NCI-H748 treated with DMSO at 0.1 percent for 48 hours (cell line): ENCODE measurements at regions not wholly inside any gene's neighbourhood (a gene's known extent, or its start where the extent isn't known, plus 50 kb on each side); places are given as distances from the start of the nearest gene placed in this dataset.
A peak's percentile ranks its signal among the peaks of the same experiment; 100 is the strongest.

Source experiments
- DNase-seq: peaks from one replicate; lab custom pipeline; 2025; lab: John Stamatoyannopoulos, UW

DNA sequence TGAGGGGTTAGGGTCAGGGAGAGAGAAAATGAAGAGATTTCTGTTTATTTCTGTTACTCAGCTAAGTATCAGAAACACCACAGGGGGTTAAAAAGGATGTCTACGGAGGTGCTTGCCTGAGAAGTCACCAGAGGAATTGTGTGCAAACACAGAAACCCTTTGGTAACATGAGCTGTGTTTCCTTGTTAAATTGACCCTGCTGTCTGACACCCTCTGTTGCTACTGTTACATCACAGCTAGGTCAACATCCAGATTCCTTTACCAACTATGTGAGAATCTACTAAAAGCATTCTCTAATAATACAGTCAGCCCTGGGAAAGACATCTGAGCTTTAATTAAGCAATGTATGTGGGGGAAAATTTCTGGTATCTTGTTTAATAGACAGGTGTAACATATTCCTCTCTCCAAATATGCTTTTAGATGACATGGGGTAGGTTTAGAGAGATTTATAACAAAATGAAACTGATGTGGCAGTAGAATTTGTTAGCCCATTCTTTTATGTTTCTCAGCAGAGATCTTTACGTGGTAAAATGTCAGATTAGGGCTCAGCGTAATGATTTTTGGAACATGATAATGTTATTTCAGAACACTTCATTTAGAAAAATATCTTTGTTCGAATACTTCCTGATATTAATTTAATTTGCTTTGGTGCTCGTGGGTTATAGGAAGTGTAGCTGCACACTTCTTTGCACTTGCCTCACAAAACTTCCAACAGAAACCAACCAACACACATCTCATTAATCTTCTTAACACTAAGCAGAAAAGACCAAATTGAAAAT lies 168.0 kb upstream of the AHR start:
- DNase-seq, result no peak

DNA sequence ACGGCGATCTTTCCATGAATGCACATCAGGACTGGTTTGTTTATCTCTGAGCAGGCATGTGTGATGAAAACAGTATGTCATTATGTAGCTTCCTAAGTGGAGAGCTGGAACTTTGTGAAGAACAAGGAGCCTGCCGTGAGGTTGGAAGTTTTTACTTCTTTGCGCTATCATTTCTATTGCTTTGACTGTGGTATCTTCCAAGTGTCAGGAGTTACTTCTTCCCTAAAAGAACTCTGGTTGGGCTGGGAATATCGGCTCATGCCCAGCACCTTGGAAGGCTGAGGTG lies 167.4 kb upstream of the AHR start:
- DNase-seq, result no peak

DNA sequence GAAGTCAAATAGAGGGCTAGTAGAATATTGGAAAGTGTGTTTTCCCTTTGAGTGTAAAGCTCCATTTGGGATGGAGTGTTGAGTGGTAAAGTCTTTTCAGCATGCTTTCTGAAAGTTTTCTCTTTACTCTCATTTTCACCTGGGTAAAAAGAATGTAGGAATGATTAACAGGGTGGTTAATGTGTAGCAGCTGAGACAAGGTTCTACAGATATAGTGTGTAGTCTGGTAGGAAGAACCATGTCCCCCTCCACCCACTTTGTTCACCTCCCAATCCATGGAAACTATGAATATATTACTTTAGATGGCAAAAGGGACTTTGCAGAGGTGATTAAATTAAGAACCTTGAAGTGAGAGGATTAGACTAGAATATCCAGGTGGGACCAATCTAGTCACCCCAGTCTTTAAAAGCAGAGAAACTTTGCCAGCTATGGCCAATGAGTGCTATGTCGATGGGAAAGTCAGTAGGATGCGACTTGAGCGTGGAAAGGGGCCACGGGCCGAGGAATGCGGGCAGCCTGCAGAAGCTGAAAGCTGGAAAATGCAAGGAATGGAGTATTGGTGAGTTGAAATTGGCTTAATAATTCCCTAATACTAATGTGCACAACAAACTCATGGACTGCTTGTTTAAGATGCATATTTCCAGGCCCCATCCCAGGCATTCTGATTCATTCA lies 166.3 kb upstream of the AHR start:
- DNase-seq, result no peak

DNA sequence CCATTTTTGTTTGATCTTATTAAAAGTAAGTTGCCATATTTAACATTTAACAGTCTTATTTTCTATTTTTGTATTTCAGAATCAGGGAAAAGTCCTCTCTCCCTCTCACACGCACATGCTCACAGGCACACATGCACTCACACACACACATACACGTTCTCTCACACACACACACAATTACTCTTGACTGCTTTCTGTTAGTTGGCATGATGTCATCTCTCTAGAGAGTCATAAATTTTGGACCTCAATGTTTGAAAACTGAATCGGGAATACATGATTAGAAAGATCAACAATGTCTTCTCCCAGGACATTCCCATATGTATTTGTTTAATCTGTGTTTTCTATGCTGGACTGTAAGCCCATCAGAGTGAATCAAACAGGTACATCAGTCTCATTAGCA lies 165.7 kb upstream of the AHR start:
- DNase-seq, result no peak

DNA sequence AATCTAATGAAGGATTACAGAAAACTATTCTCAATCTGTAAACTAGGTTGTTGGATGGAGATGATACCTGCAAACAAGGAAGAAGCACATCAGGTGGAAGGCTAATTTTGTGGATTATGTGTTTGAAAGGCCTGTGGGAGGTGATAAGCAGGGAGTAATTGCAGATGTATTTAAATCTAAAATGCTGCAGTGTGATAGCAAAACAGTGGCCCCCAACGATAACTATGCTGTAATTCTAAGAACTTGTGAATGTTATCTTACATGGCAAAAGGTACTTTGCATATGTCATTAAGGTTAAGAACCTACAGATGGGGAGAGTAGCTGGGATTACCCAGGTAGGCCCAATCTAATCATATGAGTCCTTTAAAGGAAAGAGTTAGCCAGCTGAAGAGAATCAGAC lies 164.5 kb upstream of the AHR start:
- DNase-seq, result no peak

DNA sequence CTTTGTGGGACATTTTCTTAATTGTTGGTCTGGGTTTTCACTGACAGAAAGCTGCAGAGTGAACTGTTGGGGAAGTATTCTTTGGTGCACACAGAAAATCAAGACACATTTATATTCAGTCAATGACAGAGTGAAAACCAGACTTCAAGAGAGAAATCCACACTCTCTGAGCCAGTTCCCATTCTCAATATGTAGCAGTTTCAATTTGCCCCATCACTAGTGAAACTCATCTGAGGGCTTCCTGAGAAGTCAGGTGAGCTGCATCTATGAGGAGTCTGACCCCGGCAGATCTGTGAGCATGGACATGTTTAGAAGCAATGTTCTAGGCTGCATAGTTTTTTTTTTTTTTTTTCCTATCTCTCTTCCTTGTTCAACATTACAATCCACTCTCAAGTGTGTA lies 163.7 kb upstream of the AHR start:
- no peak for DNase-seq

DNA sequence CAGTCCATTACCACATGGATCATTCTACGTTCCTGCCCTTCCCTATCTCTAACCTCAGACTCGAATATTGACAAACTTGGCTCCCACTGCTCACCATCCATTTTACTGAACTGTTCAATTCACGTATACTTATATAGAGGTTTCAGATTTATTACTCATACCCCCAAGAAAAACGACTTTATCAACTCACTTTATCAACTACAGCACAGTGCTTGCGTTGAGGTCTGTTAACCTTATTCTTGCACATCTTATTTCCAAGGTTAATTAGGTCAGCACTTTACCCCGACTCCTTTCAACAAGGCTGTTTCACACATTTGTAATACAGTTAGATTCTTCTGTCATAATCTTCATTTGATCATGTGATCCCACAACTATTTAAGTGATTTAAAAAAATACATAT lies 162.3 kb upstream of the AHR start:
- no peak for DNase-seq

DNA sequence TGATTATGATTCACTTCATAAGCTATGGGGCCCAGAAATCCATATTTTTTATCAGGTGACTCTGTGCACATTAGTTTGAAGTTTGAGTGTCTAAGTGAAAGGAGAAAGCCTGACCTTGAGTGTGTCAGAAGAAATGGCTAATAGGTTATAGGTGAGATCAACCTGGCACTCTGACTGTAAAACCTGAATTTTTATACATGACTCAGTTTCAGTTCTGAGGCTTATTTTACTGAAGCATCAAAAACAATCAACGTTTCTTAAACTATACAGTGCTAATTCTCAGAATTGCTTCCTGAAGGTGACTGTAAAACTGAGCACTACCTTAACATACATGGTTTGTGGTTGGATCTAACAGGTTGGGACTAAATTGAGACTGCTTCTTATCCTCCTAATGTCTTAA lies 159.4 kb upstream of the AHR start:
- no peak for DNase-seq

DNA sequence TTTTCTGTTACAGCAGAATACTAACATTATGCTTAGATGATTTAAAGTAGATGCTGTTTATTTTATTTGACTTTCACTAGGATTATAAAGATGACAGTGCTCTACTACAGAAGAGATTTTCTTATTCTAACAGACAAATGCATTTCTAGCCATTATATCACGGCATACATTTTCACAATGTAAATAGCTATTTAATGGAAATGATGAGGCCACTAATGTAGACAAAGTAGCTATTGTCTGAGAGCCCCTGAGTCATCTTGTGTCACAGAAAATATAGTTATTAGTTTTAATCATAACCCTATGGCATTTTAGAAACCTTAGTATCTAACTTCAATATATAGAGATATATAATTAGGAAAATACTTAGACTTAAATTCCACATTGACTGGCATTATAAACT lies 158.0 kb upstream of the AHR start:
- DNase-seq, result no peak

DNA sequence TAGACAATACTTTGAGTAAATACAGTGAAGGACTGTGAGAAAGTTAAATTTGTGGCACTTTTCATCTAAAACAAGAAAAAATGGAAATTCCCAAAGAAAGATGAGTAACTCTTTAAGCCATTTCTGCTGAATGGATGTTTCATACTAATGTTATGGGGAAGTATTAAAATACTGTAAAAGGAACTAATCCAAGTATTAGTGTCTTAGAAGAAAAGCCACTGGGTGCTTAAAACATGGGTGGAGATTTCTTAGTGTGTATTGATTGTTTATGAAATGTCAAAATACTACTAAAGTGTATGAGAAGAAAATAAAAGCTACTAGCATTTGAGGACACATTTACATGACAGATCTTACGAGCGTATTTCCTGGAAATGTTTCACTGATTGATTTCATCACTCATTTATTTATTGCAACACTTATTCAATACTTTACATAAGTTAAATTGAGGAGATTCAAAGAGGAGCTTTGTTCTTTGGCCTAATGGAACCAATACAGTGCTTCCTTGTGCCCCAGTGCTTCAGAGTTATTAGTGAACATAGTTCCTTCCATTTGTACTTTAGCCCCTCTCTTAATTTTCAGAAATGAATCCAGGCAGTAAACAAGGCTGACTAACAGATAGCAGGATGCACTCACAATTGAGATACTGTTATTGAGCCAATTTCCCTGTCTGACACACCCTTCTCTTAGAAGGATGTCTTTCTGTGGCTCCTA lies 155.5 kb upstream of the AHR start:
- no peak for DNase-seq

DNA sequence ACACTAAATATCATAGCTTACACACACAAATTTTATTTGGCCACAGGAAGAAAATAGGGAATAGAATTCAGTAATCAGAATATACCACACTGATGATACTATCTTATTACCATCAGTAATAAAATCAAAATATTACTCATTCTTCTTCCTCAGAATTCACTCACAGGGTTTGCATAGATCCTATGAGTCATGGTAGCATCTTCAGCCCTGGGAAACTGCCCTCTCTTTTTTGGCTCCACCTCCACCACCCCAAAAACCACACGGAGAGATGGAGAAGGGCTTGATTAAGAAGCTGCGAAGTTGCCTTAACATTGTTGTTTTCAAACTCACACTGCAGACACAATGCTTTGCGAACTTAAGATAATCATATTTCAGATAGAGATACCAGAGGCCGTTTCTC lies 154.1 kb upstream of the AHR start:
- no peak for DNase-seq

DNA sequence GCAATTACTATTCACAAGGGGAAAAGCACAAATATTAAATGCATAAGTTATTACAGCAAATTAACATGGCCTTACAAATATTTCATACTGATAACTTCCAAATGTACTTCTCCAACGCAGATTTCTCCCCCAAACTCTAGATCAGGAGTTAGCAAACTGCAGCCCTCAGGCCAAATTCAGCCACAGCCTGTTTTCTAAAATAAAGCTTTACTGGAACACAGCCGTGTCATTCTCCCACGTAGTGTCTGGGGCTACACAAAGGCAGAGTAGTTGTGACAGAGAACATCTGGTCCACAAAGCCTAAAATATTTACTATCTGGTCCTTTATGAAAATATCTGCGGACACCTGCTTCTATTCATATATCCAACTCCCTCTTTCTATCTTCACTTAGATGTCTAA lies 151.8 kb upstream of the AHR start:
- DNase-seq, result no peak

DNA sequence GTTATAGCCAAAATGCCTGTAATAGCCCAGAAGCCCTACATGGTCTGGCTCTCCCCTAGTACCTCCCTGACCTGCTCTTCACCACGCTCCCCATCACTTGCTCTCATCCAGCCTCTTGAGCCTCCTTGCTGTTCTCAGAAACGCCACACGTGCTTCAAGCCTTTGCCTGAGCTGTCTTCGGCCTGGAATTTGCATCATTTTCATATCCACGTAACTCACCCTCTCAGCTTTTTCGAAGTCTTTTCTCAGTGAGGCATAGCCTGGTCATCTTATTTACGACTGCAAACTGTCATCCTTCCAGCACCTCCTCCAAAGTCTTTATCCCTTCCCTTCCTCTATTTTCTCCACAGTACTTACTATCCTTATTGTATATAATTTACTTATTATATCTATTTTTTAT lies 151.0 kb upstream of the AHR start:
- no peak for DNase-seq

DNA sequence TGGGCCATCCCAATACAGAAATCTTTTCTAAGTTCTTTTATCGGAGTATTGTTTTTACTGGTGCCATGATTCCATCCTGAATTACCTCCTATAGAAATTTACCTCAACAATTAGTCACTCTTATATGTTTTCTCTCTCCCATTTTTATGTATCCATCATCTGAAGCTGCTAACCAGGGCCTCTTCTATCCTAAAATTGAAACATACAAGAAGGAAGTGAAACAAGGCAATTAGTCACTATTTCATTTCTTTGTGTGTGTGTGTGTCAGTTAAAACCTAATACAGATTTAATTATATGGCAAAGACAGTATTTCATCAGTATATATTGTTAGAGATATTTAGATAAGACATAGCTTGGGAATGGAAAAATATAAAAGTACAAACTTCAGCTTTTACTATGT lies 148.4 kb upstream of the AHR start:
- DNase-seq, result no peak

DNA sequence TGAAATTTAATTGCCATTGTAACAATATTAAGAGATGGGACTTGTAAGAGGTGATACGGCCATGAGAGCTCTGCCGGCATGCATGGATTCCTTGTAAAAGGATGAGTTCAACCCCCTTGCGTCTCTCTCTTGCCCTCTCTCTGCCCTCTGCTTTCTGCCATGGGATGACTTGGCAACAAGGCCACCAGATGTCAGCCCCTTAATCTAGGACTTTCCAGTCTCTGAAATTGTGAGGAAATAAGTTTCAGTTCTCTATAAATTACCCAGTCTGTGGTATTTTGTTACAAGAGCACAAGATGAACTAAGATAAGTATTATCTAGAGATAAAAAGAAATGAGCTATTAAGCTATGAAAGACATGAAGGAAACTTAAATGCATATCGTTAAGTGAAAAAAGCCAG lies 145.7 kb upstream of the AHR start:
- DNase-seq, result no peak

DNA sequence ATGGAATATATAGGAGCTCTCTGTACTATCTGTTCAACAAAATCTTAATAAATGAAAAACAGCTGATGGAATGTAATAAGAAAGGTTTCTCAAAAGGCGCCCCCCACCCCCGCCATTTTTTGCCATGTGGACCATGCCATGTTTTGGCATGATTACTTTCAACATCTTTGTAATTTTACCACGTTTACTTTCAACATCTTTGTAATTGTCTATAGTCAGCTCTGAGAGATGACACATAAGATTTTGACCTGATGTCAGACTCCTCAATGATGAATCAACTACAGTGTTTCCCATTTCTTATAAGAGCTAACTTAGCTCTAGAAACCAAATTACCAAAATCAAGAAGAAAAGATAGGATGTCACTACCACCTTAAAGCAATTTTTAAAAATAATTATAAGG lies 144.9 kb upstream of the AHR start:
- no peak for DNase-seq

DNA sequence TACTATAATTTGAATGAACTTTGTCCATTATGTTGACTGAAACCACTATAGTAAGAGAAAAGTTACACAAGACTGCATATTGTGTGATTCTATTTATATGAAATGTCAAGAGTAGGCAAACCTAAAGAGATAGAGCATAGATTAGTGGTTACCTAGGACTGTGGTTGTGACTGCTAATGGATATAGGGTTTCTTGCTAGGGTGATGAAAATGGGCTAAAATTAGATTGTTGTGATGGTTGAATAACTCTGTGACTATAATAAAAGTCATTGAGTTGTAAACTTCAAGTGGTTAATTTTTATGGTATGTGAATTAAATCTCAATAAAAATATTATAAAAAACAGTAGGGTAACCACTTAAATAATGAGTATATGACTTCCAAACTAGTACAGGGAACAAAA lies 142.9 kb upstream of the AHR start:
- peak; percentile 44 for DNase-seq

DNA sequence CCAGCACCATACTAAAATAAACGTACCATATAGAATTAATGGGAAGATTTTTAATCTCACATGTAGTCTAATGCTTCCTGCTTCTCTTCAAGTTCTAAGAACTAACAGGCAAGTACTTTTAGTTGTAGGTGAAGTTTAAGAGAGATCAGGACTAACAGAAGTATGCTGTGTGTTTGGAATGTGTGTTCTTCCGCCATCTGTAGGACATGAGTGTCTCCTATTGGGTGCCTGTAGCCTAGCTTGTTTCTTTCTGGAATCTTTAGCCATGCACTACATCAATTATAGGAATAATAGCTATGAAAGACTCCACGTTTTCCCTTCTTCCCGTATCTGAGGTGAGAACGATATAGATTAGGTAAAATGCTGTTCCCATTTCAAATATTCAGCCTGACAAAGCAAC lies 140.2 kb upstream of the AHR start:
- DNase-seq, result no peak

DNA sequence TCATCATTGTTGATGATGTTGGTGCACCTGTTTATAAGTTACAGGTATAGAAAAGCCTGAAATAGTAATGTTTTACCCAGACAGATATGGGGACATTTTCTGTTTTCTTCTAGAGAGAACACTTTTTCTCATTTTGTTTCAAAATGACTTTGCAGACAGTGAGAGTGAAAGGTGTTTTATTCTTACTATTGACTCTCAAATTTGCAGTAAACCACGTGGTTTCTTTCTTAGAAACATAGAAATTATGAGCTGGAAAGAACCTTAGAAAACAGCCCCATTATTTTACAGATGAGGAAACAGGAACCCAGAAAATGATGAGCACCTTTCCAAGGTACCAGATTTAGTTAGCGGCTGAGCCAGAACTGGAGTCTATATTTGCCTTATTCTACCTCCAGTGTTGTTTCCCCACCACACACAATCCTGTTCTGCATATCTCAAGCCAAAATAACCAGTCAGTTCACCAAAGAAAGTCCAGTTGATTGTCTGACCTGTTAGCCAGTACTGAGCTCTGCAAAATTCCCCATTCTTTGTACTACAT lies 138.9 kb upstream of the AHR start:
- no peak for DNase-seq

DNA sequence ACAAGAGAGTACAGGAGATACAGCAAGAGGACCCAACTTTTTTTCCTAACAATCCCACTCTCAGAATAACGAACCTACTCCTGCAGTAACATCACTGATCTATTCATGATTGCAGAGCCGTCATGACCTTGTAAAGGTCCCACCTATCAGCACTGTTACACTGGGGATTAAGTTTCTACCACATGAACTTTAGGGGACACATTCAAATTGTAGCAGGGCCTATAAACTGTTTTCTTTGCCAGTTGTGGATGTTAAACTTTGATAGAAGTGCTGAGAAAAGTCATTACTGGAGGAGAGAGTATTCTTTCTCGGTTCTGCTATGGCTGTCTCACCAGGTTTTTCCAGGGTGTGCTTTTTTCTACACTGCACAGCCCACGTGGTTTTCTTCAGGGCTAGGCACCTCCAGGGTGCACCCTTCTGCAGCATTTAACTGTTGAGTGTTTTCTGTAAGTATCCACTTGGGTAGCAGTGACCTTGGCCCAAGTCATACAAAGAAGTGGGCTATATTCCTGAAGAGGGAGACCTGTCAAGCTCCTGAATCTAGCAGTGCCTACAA lies 131.6 kb upstream of the AHR start:
- no peak for DNase-seq

DNA sequence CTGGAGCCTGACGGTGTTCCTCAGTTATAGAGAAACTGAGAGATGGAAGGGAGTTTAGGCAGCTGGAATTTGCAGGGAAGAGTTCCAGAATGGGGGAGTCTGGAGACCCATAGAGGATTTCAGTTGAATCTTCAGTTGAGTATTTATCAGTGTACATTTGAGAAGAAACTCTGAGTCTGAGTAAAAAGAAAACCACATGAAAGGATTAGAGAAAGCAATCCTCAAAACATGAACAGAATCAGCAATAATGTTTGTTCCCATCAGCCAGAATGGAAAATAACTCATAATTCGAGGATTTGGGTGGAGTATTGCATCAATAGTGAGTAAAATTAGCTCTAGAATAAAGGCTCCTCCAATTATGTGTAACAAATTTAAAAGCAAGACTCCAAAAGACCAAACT lies 130.0 kb upstream of the AHR start:
- no peak for DNase-seq

DNA sequence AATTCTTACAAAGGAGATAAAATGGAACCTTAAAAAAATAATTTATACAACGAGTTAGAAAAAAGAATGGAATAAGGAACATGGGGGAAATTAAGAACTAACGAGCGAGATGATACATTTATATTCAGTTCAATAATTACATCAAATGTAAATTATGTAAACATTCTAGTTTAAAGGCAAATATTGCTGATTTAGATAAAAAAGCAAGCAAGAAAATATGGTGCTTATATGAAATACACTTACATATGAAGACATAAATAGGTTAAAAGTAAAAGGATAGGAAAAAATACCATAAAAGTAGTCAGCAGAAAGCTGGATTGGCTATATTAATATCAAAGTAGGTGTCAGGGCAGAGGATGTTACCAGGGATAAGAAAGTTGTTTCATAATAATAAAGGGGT lies 127.0 kb upstream of the AHR start:
- DNase-seq, result no peak

DNA sequence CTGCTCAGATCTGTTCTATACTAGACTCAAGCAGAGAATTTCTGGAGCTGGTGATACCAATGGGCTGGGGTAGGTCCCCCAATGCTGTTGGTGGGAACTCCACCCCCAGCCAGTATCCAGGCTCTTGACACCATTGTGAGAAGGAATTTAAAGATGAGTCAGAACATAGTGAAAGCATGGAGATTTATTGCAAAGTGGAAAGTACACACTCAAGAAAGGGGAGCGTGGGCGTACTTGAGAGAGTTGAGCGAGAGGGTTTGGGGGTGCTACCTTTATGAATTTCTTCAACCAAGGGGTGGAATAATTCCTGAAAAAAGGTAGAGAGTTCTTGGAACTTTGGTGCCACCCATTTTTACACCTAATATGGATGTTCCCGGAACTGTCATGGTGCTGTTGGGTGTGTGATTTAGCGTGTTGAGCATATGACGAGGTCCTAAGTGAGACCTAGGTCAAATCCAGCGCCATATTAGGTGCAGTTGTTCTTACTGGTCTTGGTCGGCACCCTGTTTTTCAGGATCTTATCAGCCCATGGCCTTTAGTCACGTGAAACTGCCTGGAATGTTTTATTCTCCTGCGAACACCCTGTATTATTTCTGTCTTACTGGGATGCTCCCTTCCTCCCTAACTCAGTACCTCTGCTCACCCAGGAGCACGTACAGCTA lies 122.0 kb upstream of the AHR start:
- DNase-seq, result no peak
